HUES64 (cell line): ENCODE measurements at regions not wholly inside any gene's neighbourhood (a gene's known extent, or its start where the extent isn't known, plus 50 kb on each side); places are given as distances from the start of the nearest gene placed in this dataset.
"Not testable (repeated sequence)": the region's sequence is repeated elsewhere in the genome, so short reads cannot be mapped to it uniquely, and the experiment has no call there.

Source experiments
- H3K27ac ChIP-seq: 2 replicates; pipeline ENCODE4 v1.7.0; 2013; ENCODE audit warnings: low read depth, low read length, inconsistent platforms
- H3K27me3 ChIP-seq: 2 replicates; pipeline ENCODE4 v1.6.1; 2013; ENCODE audit warnings: mild to moderate bottlenecking, low read length; ENCODE audit not compliant: insufficient read depth
- H3K36me3 ChIP-seq: 2 replicates; pipeline ENCODE4 v1.6.1; 2013; ENCODE audit warnings: mild to moderate bottlenecking, low read length; ENCODE audit not compliant: insufficient read depth
- H3K4me1 ChIP-seq: 2 replicates; pipeline ENCODE4 v1.6.1; 2013; ENCODE audit warnings: mild to moderate bottlenecking, low read length, moderate library complexity; ENCODE audit not compliant: insufficient read depth
- H3K4me3 ChIP-seq: 2 replicates; pipeline ENCODE4 v1.5.1; 2013; ENCODE audit warnings: mild to moderate bottlenecking, low read length, moderate library complexity
- H3K9ac ChIP-seq: 2 replicates; pipeline ENCODE4 v1.6.1; 2013; ENCODE audit warnings: mild to moderate bottlenecking, low read depth, low read length
- H3K9me3 ChIP-seq: 2 replicates; pipeline ENCODE4 v1.6.1; 2013; ENCODE audit warnings: low read depth, low read length; ENCODE audit not compliant: insufficient read depth
- WGBS: fragments of 150-250, 120-280 bp; methylation state at CpG from one replicate; pipeline ENCODE4 v1.1.7; 2013; ENCODE audit warnings: missing lambda C conversion rate; 5-methylcytosine and 5-hydroxymethylcytosine counted together

GRCh38 chr5:74457876-74458275, 182.7 kb downstream of the ENC1 start:
- H3K4me1 ChIP-seq, result no peaks in the 10 kb centered on the region
- no peaks in the 10 kb centered on the region for H3K36me3 ChIP-seq
- H3K27me3 ChIP-seq, result no peaks in the 10 kb centered on the region
- H3K9ac ChIP-seq, result no peak overlapping the region
- no peak overlapping the region for H3K27ac ChIP-seq
- H3K4me3 ChIP-seq, result no peak overlapping the region
- H3K9me3 ChIP-seq, result no peaks in the 10 kb centered on the region

DNA sequence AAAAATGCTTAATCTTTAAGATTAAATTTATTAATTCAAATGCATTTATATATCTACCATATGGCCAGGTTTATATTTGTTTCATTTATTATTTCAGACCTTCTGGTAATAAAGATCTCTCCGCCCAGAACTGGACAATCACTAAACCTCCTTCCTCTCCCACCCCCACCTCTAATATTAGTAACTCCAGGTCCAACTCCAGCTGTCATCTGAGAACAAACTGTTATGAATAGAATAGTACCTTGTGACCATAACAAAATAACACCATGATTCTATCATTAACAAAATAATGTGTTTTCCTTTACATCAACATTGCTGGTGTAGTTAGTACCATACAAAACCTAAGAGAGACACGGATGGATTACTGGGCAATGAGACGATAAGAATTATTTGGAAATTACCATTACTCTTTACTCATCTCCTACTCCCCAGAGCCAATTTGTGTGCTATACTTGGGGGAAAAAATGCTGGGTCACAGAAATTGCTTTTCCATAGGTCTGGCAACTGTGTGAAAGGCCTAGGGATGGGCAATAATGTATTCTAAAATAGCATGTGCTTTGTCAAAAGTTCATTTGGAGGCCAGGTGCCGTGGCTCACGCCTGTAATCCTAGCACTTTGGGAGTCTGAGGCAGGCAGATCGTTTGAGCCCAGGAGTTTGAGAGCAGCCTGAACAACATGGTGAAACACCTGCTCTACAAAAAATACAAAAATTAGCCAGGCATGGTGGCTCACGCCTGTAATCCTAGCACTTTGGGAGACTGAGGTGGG, 186.1 kb downstream of the ENC1 start:
- no peak overlapping the region for H3K9ac ChIP-seq
- H3K4me1 ChIP-seq, result no peaks in the 10 kb centered on the region
- no peaks in the 10 kb centered on the region for H3K36me3 ChIP-seq
- H3K4me3 ChIP-seq, result no peak overlapping the region
- H3K9me3 ChIP-seq, result no peaks in the 10 kb centered on the region
- no peaks in the 10 kb centered on the region for H3K27me3 ChIP-seq
- no peak overlapping the region for H3K27ac ChIP-seq
- 95% methylated on average over 7 of the region's 7 CpGs for WGBS

- 65% methylated on average over 5 of the region's 5 CpGs for WGBS
- H3K4me1 ChIP-seq, result no peaks in the 10 kb centered on the region
- no peak overlapping the region for H3K4me3 ChIP-seq
- no peaks in the 10 kb centered on the region for H3K9me3 ChIP-seq
- H3K9ac ChIP-seq, result no peak overlapping the region
- no peaks in the 10 kb centered on the region for H3K27me3 ChIP-seq
- no peak overlapping the region for H3K27ac ChIP-seq
- no peaks in the 10 kb centered on the region for H3K36me3 ChIP-seq
These were observed 187.7 kb downstream of the ENC1 start for GRCh38 chr5:74452856-74453255.

GRCh38 chr5:74450095-74450494, 190.4 kb downstream of the ENC1 start:
- Histone ChIP-seq H3K27ac (no peak overlapping the region), H3K4me3 (no peak overlapping the region), H3K27me3 (no peaks in the 10 kb centered on the region), H3K9ac (no peak overlapping the region), H3K9me3 (no peaks in the 10 kb centered on the region), H3K4me1 (no peaks in the 10 kb centered on the region), H3K36me3 (no peaks in the 10 kb centered on the region)
- 93% methylated on average over 2 of the region's 2 CpGs for WGBS

- H3K9ac ChIP-seq, result no peak overlapping the region
- H3K27me3 ChIP-seq, result no peaks in the 10 kb centered on the region
- WGBS, result 94% methylated on average over 12 of the region's 12 CpGs
- H3K4me3 ChIP-seq, result no peak overlapping the region
- no peaks in the 10 kb centered on the region for H3K9me3 ChIP-seq
- H3K27ac ChIP-seq, result no peak overlapping the region
- H3K4me1 ChIP-seq, result peaks cover 7% of the 10 kb centered on the region; the same call in 1 of the 2 replicates
- H3K36me3 ChIP-seq, result no peaks in the 10 kb centered on the region
These were observed 193.7 kb downstream of the ENC1 start for GRCh38 chr5:74446725-74447241.

GRCh38 chr5:74442466-74442865, 198.1 kb downstream of the ENC1 start:
- Histone ChIP-seq H3K9me3 (no peaks in the 10 kb centered on the region), H3K4me3 (no peak overlapping the region), H3K4me1 (peaks cover 7% of the 10 kb centered on the region; the same call in 1 of the 2 replicates), H3K36me3 (no peaks in the 10 kb centered on the region), H3K9ac (no peak overlapping the region), H3K27ac (no peak overlapping the region), H3K27me3 (no peaks in the 10 kb centered on the region)
- WGBS, result 58% methylated on average over 3 of the region's 3 CpGs

- peaks cover 7% of the 10 kb centered on the region; the same call in 1 of the 2 replicates for H3K4me1 ChIP-seq
- H3K4me3 ChIP-seq, result no peak overlapping the region
- no peak overlapping the region for H3K9ac ChIP-seq
- H3K27me3 ChIP-seq, result no peaks in the 10 kb centered on the region
- H3K36me3 ChIP-seq, result no peaks in the 10 kb centered on the region
- 93% methylated on average over 5 of the region's 5 CpGs for WGBS
- no peaks in the 10 kb centered on the region for H3K9me3 ChIP-seq
- no peak overlapping the region for H3K27ac ChIP-seq
These were observed 198.9 kb downstream of the ENC1 start for GRCh38 chr5:74441616-74442015.

GRCh38 chr5:74440341-74440740, 200.2 kb downstream of the ENC1 start:
- H3K4me1 ChIP-seq, result peaks cover 7% of the 10 kb centered on the region; the same call in 1 of the 2 replicates
- 89% methylated on average over 1 of the region's 2 CpGs for WGBS
- H3K36me3 ChIP-seq, result no peaks in the 10 kb centered on the region
- H3K9ac ChIP-seq, result no peak overlapping the region
- H3K27ac ChIP-seq, result no peak overlapping the region
- no peaks in the 10 kb centered on the region for H3K9me3 ChIP-seq
- H3K4me3 ChIP-seq, result no peak overlapping the region
- H3K27me3 ChIP-seq, result no peaks in the 10 kb centered on the region

DNA sequence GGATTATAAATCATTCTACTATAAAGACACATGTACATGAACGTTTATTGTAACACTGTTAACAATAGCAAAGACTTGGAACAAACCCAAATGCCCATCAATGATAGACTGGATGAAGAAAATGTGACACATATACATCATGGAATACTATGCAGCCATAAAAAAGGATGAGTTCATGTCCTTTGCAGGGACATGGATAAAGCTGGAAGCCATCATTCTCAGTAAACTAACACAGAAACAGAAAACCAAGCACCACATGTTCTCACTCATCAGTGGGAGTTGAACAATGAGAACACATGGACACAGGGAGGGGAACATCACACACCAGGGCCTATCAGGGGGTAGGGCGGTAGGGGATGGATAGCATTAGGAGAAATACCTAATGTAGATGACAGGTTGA, 202.7 kb downstream of the ENC1 start:
- 80% methylated on average over 1 of the region's 2 CpGs for WGBS
- H3K27me3 ChIP-seq, H3K9ac ChIP-seq, H3K4me3 ChIP-seq, H3K36me3 ChIP-seq, H3K9me3 ChIP-seq, H3K27ac ChIP-seq: not testable (repeated sequence)
- H3K4me1 ChIP-seq, result peaks cover 30% of the 10 kb centered on the region

GRCh38 chr5:74433896-74434829, 206.4 kb downstream of the ENC1 start:
- H3K9ac ChIP-seq, result peak overlapping the region; percentile 7; the same call in 1 of the 2 replicates
- WGBS, result 60% methylated on average over 9 of the region's 9 CpGs
- H3K4me3 ChIP-seq, result peak overlapping the region; percentile 9; the same call in 1 of the 2 replicates

More at GRCh38 chr5:74433896-74434829, 206.4 kb downstream of the ENC1 start:
- Histone ChIP-seq H3K4me1 (peaks cover 31% of the 10 kb centered on the region), H3K9me3 (peaks cover 11% of the 10 kb centered on the region), H3K36me3 (no peaks in the 10 kb centered on the region), H3K27me3 (no peaks in the 10 kb centered on the region), H3K27ac (peak overlapping the region; percentile 27; the same call in 1 of the 2 replicates)
